ENCODE measurements at regions not wholly inside any gene's neighbourhood (a gene's known extent, or its start where the extent isn't known, plus 50 kb on each side); places are given as distances from the start of the nearest gene placed in this dataset.

DNA sequence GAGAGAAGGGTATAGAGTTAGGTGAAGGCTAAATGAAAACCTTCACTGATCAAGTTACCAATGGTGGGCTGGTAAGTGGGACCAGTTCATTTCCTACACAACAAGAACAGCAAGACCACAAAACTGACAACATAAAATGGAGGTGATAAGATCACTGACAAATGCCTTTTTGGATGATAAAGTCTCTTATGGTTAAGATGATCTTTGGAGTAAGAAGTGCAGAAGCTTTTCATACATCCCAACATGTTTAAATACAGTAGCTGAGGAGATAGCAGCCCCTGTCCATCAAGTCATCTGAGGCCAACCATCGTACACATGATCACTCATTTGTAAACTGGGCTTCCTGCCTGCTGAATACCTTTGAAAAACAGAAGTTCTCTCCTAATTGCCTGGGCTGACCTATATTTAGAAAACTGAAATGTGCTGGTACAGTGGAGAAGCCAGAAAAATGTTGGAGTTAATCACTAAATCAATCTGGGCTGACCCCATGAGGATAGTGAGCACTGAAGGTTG lies 259.0 kb upstream of the ZFHX3 start:
- Mint-ChIP-seq H3K36me3 (ENCODE audit: low read depth) (no peaks in the 10 kb centered on the region), H3K4me1 (ENCODE audit: low read depth) (no peaks in the 10 kb centered on the region), H3K4me3 (no peak overlapping the region), H3K27me3 (ENCODE audit: low read depth) (no peaks in the 10 kb centered on the region), H3K9me3 (ENCODE audit: insufficient read depth) (no peaks in the 10 kb centered on the region), H3K27ac (no peak overlapping the region)
- POLR2A ChIA-PET, result no interaction called here
- CTCF ChIA-PET, result no interaction called here
- DNase-seq (no peak), ATAC-seq (no peak)

DNA sequence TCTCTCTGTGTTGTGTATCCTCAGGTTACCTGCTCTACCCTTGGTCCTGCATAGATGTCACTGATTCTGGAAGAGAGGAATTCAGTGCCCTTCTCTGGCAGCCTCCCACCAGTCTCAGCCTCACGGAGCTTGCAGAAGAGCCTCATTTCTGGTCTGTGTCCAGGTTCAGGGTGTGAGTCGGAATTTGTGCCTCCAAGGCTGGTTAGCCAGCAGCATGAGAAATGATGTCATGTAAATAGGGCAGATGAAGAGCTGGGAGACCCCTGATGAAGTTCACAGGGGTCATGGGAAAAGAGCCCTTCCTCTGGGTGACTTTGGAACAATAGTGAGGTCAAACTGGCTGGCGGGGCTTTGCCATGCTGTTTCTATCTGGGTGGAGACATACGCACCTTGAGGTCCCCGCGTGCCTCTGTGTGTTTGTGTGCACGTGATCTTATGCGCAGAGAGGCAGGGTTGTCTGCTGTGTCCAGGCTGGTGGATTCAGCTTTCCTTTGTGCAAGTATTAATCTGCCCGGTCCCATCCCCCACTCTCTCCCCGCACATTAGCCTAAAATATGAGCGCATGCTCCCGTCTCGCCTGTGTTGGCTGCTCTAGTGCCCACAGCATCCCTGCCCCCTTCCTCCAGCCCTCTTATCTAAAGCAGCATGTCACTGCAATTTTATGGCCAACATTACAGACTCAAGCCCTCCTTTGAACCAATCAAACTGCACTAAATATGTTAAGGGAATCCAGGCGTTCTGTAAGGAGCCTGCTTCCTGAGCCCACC lies 256.3 kb upstream of the ZFHX3 start:
- DNase-seq (no peak), ATAC-seq (no peak)
- Mint-ChIP-seq H3K4me1 (ENCODE audit: low read depth) (no peaks in the 10 kb centered on the region), H3K9me3 (ENCODE audit: insufficient read depth) (no peaks in the 10 kb centered on the region), H3K27me3 (ENCODE audit: low read depth) (no peaks in the 10 kb centered on the region), H3K27ac (no peak overlapping the region), H3K36me3 (ENCODE audit: low read depth) (no peaks in the 10 kb centered on the region), H3K4me3 (no peak overlapping the region)
- ChIA-PET POLR2A (no interaction called here), CTCF (no interaction called here)

DNA sequence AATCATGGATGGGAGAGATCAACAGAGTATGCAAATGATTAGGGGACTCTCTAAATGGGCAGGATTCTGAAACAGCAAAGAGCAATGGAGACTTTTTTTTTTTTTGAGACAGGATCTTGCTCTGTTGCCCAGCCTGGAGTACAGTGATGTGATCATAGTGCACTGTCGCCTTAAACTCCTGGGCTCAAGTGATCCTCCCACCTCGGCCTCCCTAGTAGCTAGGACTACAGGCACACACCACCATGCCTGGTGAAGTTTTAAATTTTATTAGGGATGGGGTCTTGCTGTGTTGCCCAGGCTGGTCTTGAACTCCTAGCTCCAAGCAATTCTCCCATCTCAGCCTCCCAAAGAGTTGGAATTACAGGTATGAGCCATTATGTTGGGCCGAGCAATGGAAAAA lies 255.0 kb upstream of the ZFHX3 start:
- DNase-seq (no peak), ATAC-seq (no peak)
- no peaks in the 10 kb centered on the region for H3K36me3 Mint-ChIP-seq (ENCODE audit: low read depth)
- H3K4me3 Mint-ChIP-seq, result no peak overlapping the region
- no peaks in the 10 kb centered on the region for H3K4me1 Mint-ChIP-seq (ENCODE audit: low read depth)
- ChIA-PET CTCF (no interaction called here), POLR2A (no interaction called here)
- no peaks in the 10 kb centered on the region for H3K9me3 Mint-ChIP-seq (ENCODE audit: insufficient read depth)
- no peaks in the 10 kb centered on the region for H3K27me3 Mint-ChIP-seq (ENCODE audit: low read depth)
- H3K27ac Mint-ChIP-seq, result no peak overlapping the region

DNA sequence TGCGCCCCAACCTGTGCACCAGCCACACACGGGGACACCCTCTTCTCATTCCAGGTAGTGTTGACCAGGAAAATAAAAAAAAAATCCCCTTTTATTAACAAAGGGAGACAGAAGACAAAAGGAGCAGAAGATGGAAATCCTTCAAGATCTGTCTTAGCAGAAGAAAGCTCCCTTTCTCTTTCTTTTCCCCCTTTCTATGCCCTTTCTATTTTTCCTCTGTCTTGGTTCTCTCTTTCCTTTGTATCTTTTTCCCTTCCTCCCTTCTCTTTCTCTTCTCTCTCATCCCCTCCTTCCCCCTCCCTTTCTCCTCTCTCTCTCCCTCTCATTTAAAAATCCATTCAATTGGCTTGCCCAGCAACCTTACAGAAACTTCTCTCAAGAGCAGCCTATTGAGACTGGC lies 254.1 kb upstream of the ZFHX3 start:
- POLR2A ChIA-PET, result no interaction called here
- Mint-ChIP-seq H3K4me3 (no peak overlapping the region), H3K4me1 (ENCODE audit: low read depth) (no peaks in the 10 kb centered on the region), H3K27me3 (ENCODE audit: low read depth) (no peaks in the 10 kb centered on the region), H3K9me3 (ENCODE audit: insufficient read depth) (no peaks in the 10 kb centered on the region), H3K27ac (no peak overlapping the region), H3K36me3 (ENCODE audit: low read depth) (no peaks in the 10 kb centered on the region)
- CTCF ChIA-PET, result no interaction called here
- no peak for DNase-seq
- ATAC-seq, result no peak

DNA sequence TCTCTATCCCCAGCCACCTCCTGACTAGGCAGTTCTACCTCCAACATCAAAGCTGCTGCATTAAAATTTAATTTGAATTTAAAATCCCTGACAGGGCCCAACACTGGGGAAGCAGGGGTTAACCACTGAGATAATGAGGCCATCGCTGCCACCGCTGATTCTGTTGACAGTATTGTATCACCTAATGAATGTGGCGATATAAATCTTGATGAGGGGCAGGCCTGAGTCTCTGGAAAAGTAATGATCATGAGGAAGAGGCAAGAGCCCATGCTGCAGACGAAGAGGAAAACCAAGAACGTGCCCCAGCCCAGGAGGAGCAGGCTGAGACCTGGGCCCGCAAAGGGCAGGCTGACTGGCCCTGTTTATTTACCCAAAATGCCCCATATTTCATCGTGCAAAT lies 251.4 kb upstream of the ZFHX3 start:
- H3K27ac Mint-ChIP-seq, result no peak overlapping the region
- no peaks in the 10 kb centered on the region for H3K4me1 Mint-ChIP-seq (ENCODE audit: low read depth)
- CTCF ChIA-PET, result no interaction called here
- no peaks in the 10 kb centered on the region for H3K36me3 Mint-ChIP-seq (ENCODE audit: low read depth)
- H3K27me3 Mint-ChIP-seq (ENCODE audit: low read depth), result no peaks in the 10 kb centered on the region
- H3K4me3 Mint-ChIP-seq, result no peak overlapping the region
- POLR2A ChIA-PET, result no interaction called here
- DNase-seq (no peak), ATAC-seq (no peak)
- H3K9me3 Mint-ChIP-seq (ENCODE audit: insufficient read depth), result no peaks in the 10 kb centered on the region

DNA sequence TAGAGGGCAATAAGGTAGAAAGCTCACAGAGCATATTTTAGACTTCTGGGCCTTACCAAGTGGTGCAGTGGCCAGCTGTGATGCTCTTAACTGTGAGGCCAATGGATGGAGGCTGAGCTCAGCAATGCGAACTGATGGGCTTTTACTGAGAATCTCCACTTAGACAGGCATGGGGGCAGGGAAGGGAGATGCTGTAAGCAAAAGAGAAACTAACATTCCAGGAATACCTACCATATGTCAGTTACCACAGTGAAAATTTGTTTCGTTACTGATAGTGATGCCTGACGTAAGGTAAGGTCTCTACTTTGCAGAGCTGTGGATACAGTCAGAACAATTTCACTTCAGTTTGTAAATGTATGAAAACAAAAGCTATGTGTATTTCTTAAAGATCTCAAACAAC lies 250.6 kb upstream of the ZFHX3 start:
- Mint-ChIP-seq H3K36me3 (ENCODE audit: low read depth) (no peaks in the 10 kb centered on the region), H3K4me3 (no peak overlapping the region), H3K27me3 (ENCODE audit: low read depth) (no peaks in the 10 kb centered on the region), H3K27ac (no peak overlapping the region), H3K9me3 (ENCODE audit: insufficient read depth) (no peaks in the 10 kb centered on the region), H3K4me1 (ENCODE audit: low read depth) (no peaks in the 10 kb centered on the region)
- ATAC-seq, result no peak
- POLR2A ChIA-PET, result no interaction called here
- no peak for DNase-seq
- CTCF ChIA-PET, result no interaction called here

DNA sequence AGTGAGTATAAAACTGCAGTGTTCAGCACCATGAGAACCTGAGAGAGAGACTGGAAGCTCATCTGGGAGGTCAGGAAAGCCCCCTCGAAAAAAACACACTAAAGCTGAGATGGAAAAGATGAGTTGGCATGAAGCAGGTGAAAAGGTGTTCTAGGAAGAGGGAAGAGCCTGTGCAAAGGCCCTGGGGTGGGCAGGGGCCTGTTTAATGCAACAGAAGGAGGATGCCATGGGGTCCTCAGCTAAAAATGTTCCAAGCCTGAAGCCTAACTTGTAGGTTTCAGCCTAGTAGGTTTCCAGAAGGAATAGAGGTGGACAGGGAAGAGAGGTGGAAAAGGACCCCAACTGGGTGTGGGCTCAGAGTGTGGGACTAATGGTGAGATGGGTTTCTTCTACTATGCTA lies 242.3 kb upstream of the ZFHX3 start:
- H3K36me3 Mint-ChIP-seq (ENCODE audit: low read depth), result no peaks in the 10 kb centered on the region
- H3K27ac Mint-ChIP-seq, result no peak overlapping the region
- H3K27me3 Mint-ChIP-seq (ENCODE audit: low read depth), result no peaks in the 10 kb centered on the region
- ATAC-seq (no peak), DNase-seq (no peak)
- H3K4me1 Mint-ChIP-seq (ENCODE audit: low read depth), result no peaks in the 10 kb centered on the region
- ChIA-PET CTCF (no interaction called here), POLR2A (no interaction called here)
- no peaks in the 10 kb centered on the region for H3K9me3 Mint-ChIP-seq (ENCODE audit: insufficient read depth)
- no peak overlapping the region for H3K4me3 Mint-ChIP-seq

DNA sequence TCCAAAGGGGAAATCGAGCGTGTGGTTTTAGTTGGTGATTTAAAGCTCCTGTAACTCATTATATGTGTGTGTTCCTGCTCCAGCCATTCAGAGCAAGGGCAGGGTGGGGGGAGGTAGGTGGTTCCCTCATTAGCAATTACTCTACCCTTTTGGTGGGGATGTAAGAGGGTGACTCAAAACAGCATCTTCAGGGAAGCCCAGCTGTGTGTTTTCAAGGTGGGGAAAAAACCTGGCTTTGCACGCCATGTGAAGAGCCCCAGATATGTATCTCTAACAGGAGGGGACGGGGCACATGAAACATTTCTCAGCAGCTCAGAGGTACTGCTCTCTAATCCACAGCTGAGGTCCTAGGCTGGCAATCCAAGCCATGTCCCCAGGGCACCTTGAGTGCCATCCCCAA lies 241.3 kb upstream of the ZFHX3 start:
- Mint-ChIP-seq H3K27ac (no peak overlapping the region), H3K36me3 (ENCODE audit: low read depth) (no peaks in the 10 kb centered on the region), H3K9me3 (ENCODE audit: insufficient read depth) (no peaks in the 10 kb centered on the region), H3K4me1 (ENCODE audit: low read depth) (no peaks in the 10 kb centered on the region), H3K4me3 (no peak overlapping the region), H3K27me3 (ENCODE audit: low read depth) (no peaks in the 10 kb centered on the region)
- DNase-seq (no peak), ATAC-seq (no peak)
- POLR2A ChIA-PET, result no interaction called here
- CTCF ChIA-PET, result no interaction called here

DNA sequence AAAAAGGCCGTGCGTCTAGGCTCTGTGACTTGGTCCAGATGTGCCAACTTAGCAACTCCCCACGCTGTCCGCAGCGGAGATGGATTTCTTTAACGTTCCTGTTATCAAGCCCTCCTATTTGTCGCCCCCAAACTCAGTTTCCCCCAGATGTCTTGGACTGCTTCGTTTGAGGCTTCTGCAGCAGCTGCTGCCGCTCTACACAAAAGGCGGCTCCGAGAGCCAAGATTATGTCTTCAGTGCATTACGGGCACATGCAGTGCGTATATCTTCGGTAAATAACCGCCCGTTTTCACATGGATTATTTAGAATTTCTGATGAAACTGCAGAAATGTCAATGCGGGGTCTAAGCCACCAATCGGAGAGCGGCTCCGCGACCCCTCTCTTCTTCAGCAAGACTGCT lies 240.6 kb upstream of the ZFHX3 start:
- no peak overlapping the region for H3K4me3 Mint-ChIP-seq
- no peak overlapping the region for H3K27ac Mint-ChIP-seq
- H3K36me3 Mint-ChIP-seq (ENCODE audit: low read depth), result no peaks in the 10 kb centered on the region
- no peaks in the 10 kb centered on the region for H3K27me3 Mint-ChIP-seq (ENCODE audit: low read depth)
- H3K4me1 Mint-ChIP-seq (ENCODE audit: low read depth), result no peaks in the 10 kb centered on the region
- DNase-seq (no peak), ATAC-seq (no peak)
- no peaks in the 10 kb centered on the region for H3K9me3 Mint-ChIP-seq (ENCODE audit: insufficient read depth)
- ChIA-PET POLR2A (no interaction called here), CTCF (no interaction called here)

DNA sequence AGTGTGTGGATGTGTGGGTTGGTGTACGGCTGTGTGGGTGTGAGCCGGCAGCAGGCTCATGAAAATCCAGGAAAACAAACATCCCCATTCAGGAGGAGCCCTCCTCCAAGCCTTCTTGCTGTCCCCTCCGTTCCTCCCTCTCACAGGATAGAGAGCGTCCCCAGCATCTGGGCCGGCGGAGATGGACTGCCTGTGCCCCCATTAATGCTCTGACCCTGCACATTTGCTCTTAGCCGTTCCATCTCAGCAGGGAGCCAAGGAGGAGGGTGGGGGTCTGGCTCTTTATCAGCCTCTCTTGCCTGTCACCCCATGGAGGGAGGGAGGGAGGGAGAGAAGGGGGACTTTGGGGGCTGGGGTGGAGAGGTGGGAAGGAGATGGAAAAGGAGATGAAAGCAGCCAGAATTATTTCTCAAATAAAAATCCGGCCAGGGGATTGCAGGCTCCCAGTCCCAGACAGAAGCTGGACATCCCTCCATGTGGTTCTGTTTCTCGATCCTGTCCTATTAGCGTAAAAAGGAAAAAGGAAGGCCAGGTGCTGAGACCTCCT lies 240.0 kb upstream of the ZFHX3 start:
- no peaks in the 10 kb centered on the region for H3K4me1 Mint-ChIP-seq (ENCODE audit: low read depth)
- no peaks in the 10 kb centered on the region for H3K9me3 Mint-ChIP-seq (ENCODE audit: insufficient read depth)
- H3K27me3 Mint-ChIP-seq (ENCODE audit: low read depth), result no peaks in the 10 kb centered on the region
- no peak overlapping the region for H3K27ac Mint-ChIP-seq
- no peak overlapping the region for H3K4me3 Mint-ChIP-seq
- ChIA-PET CTCF (no interaction called here), POLR2A (no interaction called here)
- DNase-seq (no peak), ATAC-seq (no peak)
- H3K36me3 Mint-ChIP-seq (ENCODE audit: low read depth), result no peaks in the 10 kb centered on the region

DNA sequence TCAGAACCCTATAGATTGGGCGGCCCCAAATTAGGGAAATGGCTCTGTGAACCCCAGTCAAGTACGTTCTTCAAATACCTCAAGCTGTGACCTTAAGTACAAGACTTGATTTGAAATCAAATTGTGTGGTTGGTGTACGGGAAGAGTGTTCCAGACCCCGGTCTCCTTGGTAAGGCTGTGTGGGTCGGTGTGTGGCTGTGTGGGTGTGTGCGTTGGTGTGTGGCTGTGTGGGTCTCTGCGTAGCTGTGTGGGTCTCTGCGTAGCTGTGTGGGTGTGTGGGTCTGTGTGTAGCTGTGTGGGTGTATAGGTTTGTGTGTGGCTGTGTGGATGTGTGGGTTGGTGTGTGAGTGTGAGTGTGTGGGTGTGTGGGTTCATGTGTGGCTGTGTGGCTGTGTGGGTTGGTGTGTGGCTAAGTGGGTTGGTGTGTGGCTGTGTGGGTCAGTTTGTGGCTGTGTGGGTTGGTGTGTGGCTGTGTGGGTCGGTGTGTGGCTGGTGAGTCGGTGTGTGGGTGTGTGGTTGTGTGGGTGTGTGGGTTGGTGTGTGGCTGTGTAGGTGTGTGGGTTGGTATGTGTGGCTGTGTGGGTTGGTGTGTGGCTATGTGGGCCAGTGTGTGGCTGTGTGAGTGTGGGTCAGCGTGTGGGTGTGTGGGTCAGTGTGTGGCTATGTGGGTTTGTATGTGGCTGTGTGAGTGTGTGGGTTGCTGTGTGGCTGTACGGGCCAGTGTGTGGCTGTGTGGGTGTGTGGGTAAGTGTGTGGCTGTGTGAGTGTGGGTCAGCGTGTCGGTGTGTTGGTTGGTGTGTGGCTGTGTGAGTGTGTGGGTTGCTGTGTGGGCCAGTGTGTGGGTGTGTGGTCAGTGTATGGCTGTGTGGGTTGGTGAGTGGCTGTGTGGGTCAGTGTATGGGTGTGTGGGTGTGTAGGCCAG lies 238.7 kb upstream of the ZFHX3 start:
- no peaks in the 10 kb centered on the region for H3K36me3 Mint-ChIP-seq (ENCODE audit: low read depth)
- H3K27ac Mint-ChIP-seq, result no peak overlapping the region
- H3K4me3 Mint-ChIP-seq, result no peak overlapping the region
- no peaks in the 10 kb centered on the region for H3K27me3 Mint-ChIP-seq (ENCODE audit: low read depth)
- no peak for ATAC-seq
- H3K4me1 Mint-ChIP-seq (ENCODE audit: low read depth), result no peaks in the 10 kb centered on the region
- CTCF ChIA-PET, result no interaction called here
- no peak for DNase-seq
- POLR2A ChIA-PET, result no interaction called here
- H3K9me3 Mint-ChIP-seq (ENCODE audit: insufficient read depth), result no peaks in the 10 kb centered on the region

DNA sequence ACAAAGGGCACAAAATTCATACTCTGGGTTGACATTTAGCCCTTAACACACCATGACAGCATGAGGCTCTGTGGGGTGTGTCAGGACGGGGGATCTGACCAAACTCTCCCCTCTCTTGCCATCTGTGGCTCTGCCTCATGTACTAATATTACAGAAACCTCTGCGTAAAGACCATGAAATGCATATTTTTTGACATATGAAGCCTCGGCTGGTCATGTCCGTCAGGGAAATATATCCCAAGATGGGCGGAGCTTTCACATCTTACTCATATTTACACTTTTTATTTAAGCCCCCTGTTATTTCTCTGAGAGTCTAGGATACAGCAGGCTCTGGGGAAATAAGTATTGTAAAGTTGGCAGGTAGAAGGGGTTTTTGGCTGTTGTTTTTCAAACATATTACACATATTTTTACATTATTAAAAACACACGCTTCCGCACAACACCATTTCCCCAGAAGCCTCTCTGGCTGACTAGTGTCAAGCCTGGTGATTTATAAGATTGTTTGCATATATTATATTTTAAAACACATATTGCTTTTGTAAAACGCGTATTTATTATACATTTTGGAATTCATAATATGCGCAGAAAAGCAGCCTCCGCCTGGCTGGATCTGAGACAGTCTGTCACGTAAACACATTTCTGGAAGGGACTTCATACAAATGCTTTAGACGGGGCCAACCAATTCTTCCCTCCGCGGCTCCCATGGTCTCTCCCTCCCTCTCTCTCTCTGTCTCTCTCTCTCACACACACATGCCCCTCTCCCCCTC lies 237.7 kb upstream of the ZFHX3 start:
- Mint-ChIP-seq H3K9me3 (ENCODE audit: insufficient read depth) (no peaks in the 10 kb centered on the region), H3K4me1 (ENCODE audit: low read depth) (no peaks in the 10 kb centered on the region), H3K36me3 (ENCODE audit: low read depth) (no peaks in the 10 kb centered on the region), H3K27ac (no peak overlapping the region), H3K27me3 (ENCODE audit: low read depth) (no peaks in the 10 kb centered on the region), H3K4me3 (no peak overlapping the region)
- DNase-seq (no peak), ATAC-seq (no peak)
- ChIA-PET POLR2A (no interaction called here), CTCF (no interaction called here)
